ENCODE measurements at regions not wholly inside any gene's neighbourhood (a gene's known extent, or its start where the extent isn't known, plus 50 kb on each side); places are given as distances from the start of the nearest gene placed in this dataset.

DNA sequence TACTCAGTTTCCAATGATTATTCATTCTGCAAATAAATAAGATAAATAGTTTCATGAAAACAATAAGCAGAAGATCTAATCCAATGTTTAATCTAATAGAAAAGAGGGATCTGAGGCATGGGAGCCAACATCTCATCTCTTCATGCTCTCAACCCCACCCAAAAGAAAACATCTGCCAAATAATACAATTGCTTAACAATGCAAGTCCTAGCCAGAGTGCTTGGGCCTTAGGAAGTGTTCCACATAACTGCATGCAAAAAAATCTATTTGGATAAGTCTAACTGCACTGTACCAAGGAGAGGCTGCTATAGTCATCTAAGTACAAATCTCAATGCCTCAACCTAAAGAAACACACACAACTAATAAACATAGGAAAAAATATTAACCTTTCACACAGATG, 606.0 kb downstream of the CDH9 start:
- TF ChIP-seq, protein P1, sequence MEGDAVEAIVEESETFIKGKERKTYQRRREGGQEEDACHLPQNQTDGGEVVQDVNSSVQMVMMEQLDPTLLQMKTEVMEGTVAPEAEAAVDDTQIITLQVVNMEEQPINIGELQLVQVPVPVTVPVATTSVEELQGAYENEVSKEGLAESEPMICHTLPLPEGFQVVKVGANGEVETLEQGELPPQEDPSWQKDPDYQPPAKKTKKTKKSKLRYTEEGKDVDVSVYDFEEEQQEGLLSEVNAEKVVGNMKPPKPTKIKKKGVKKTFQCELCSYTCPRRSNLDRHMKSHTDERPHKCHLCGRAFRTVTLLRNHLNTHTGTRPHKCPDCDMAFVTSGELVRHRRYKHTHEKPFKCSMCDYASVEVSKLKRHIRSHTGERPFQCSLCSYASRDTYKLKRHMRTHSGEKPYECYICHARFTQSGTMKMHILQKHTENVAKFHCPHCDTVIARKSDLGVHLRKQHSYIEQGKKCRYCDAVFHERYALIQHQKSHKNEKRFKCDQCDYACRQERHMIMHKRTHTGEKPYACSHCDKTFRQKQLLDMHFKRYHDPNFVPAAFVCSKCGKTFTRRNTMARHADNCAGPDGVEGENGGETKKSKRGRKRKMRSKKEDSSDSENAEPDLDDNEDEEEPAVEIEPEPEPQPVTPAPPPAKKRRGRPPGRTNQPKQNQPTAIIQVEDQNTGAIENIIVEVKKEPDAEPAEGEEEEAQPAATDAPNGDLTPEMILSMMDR (conservative IDR thresholded peaks at IDR 0.05; ENCODE audit: low read depth, low read length) = no peak

DNA sequence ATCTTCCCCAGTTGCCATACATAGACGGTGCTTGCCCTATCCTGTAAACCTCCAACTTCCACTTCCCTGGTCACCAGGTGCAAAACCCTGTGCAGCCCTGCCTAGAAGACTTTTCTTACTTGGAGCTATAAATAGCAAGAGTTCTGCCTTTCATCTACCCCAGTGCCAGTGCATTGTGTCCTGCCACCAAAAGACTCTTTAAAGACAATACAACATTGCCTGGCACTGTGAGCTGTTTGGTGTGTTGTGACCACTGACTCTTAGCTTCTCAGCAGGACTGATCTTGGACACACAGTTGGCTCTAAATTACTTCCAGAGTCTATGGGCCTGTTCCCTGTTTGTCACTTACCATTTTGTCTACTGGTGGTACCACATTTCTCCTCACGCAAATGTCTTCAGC, 608.1 kb downstream of the CDH9 start:
- no peak overlapping the region for H3K4me3 ChIP-seq (ENCODE audit: low read length)
- TF ChIP-seq, protein P1 (conservative IDR thresholded peaks at IDR 0.05; ENCODE audit: low read depth, low read length) = no peak
- DNase-seq (ENCODE audit: low read depth) = no peak

More for the DNA sequence above, 606.0 kb downstream of the CDH9 start:
- no peak for DNase-seq (ENCODE audit: low read depth)
- no peak overlapping the region for H3K4me3 ChIP-seq (ENCODE audit: low read length)

DNA sequence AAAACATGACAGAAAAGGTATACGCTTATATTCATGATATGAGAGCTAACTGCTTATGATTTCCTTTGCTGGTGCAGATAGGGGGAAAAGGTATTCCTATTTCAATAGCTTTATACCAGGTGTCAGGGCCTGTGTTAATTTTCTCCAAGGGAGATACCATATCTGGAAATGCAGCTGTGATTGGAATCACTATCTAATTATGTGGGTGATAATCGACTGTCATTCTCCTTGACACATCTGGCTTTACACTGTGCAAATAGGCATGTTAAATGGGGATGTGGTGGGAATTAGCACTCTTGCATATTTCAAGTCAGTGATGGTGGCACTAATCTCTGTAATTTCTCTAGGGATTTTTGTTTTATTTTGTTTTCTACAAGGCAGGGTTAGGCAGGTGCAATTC, 611.1 kb downstream of the CDH9 start:
- TF ChIP-seq, protein P1 (conservative IDR thresholded peaks at IDR 0.05; ENCODE audit: low read depth, low read length) = no peak
- DNase-seq (ENCODE audit: low read depth) = no peak
- H3K4me3 ChIP-seq (ENCODE audit: low read length) = no peak overlapping the region

DNA sequence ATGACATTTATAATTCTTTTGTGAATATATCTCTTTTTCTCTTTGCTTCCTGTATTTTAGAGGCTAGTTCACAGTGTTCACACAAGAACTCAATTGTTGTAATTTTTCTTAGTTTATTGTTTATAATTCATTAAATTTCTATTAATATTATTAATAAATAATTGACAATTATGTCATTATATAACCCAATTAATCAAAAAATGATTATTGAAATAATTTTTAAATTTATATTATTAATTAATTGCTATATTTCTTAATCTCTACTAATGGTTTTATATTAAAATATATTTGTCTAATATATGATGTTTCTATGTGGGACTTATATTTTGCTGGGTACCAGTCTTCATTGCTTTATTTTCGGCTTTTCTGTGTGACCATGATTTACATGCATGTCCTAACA, 618.4 kb downstream of the CDH9 start:
- TF ChIP-seq, protein P1 (conservative IDR thresholded peaks at IDR 0.05; ENCODE audit: low read depth, low read length) = no peak
- no peak for DNase-seq (ENCODE audit: low read depth)
- no peak overlapping the region for H3K4me3 ChIP-seq (ENCODE audit: low read length)

DNA sequence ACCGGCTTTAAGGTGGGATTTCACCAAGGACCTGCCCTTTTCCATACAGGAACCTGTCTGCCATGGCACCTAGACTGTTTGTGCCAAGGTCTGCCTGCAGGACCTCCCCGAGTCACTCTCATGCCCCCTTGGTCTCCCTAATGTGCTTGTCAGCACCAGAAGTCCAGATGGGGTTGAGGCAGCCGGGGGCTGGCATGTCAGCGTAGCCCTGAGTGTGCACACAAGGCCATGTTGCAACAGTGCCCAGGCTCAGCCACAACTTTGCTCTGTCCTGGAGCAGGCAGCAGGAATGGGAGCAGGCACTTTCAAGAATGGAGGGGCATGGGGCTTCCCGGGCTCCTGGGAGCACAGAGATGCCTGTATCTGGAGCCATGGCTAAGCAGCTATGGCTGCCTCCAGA, 621.5 kb downstream of the CDH9 start:
- TF ChIP-seq, protein P1 (conservative IDR thresholded peaks at IDR 0.05; ENCODE audit: low read depth, low read length) = no peak
- H3K4me3 ChIP-seq (ENCODE audit: low read length) = no peak overlapping the region
- DNase-seq (ENCODE audit: low read depth) = no peak

DNA sequence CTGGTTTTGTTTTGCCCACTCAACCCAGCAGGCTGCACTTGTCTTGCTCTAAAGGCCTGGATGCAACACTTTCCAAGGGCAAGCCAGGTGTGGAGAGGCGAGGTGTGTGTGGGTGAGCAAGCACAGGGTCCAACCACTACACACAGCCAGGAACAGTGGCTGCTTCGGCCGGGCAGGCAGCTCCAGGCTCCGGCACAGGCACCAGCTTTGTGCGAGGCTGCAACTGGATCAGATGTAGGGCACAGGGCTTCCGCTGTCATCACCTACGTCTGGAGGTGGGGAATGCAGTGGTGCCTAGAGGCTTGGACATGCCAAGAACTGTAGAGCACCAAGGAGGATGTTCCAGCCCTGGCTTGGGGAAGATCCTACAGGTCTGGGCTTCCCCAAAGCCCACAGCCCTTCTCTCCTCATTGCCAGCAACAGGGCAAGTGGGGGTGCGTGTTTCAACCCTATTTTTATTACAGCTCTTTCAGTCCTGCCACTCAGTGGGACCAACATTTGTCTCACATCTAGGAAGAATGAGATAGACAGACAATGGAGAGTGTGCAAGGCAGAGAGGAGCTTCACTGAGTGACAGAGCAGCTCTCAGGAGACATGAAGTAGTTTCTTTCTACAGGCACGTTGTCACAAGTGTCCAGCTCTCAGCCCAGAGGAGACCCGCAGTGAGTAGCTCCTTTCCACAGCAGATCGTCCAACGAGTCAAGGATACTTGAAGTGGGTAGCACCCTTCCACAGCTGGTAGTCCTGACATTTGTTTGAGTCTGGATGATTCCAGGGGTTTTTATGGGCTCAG, 622.2 kb downstream of the CDH9 start:
- no peak overlapping the region for H3K4me3 ChIP-seq (ENCODE audit: low read length)
- TF ChIP-seq, protein P1 (conservative IDR thresholded peaks at IDR 0.05; ENCODE audit: low read depth, low read length) = no peak

DNA sequence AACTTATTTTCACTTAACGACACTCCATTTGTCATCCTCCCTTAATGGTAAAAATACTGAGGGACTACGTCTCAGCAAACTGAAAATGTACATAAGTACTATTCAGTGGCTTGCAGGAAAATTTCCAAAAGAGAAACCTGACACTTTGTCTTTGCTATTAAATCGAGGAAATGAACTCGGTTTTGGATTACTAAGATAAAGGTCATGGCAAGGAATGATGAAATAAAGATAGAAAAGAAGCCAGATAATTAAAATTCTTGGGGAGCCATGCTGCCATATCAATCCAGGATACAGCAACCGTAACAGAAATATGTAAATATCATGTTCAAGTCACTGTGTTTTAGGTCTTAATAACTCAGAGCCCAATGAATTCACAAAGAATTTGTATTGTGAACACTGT, 647.8 kb downstream of the CDH9 start:
- DNase-seq (ENCODE audit: low read depth) = no peak
- TF ChIP-seq, protein P1 (conservative IDR thresholded peaks at IDR 0.05; ENCODE audit: low read depth, low read length) = no peak
- H3K4me3 ChIP-seq (ENCODE audit: low read length) = no peak overlapping the region

More for the DNA sequence above, 622.2 kb downstream of the CDH9 start:
- no peak for DNase-seq (ENCODE audit: low read depth)

Measured in retinal pigment epithelial cell (primary cell).